H1 (cell line): ENCODE measurements at regions not wholly inside any gene's neighbourhood (a gene's known extent, or its start where the extent isn't known, plus 50 kb on each side); places are given as distances from the start of the nearest gene placed in this dataset.
A peak's percentile ranks its signal among the peaks of the same experiment; 100 is the strongest.

Source experiments
- CTCF ChIA-PET: fragments of 300-600 bp; sonication (Branson Sonifier 250); formaldehyde crosslinking; loops from one replicate; lab custom pipeline; 2021; ENCODE audit not compliant: partially characterized antibody; lab: Charles Lee
- POLR2A ChIA-PET: fragments of 300-600 bp; sonication (Branson Sonifier 250); formaldehyde crosslinking; loops from one replicate; lab custom pipeline; 2021; ENCODE audit warnings: inconsistent platforms; ENCODE audit not compliant: partially characterized antibody; lab: Charles Lee
- DNase-seq, 2 experiments: peaks; one replicate each; pipeline versions ENCODE4 v3.0.0 to v3.0.0-alpha.2; 2010 to 2022; ENCODE audit warnings: low spot score in 2 of 2, low read depth in 1 of 2, mixed read lengths in 1 of 2
- FAIRE-seq: peaks from 2 replicates; lab custom pipeline; 2011; peaks lifted over from hg19 to GRCh38; lab: Jason Lieb, UNC
- H2AFZ ChIP-seq: 2 replicates; pipeline ENCODE4 v1.8.1; 2012; ENCODE audit warnings: low read length, inconsistent platforms
- H2AK5ac ChIP-seq: 2 replicates; pipeline ENCODE4 v1.6.1; 2013; ENCODE audit warnings: low read depth, low read length
- H2BK120ac ChIP-seq: replicated peaks from 2 replicates; pipeline ENCODE3; 2013; ENCODE audit warnings: low read depth, low read length, inconsistent platforms
- H2BK12ac ChIP-seq: 2 replicates; pipeline ENCODE4 v1.6.1; 2013; ENCODE audit warnings: low read depth, low read length
- H2BK15ac ChIP-seq: 2 replicates; pipeline ENCODE4 v1.6.1; 2013; ENCODE audit warnings: low read length
- H2BK20ac ChIP-seq: 2 replicates; pipeline ENCODE4 v1.6.1; 2013; ENCODE audit warnings: low read length
- H2BK5ac ChIP-seq: 2 replicates; pipeline ENCODE4 v1.6.1; 2013; ENCODE audit warnings: low read depth, low read length
- H3K14ac ChIP-seq: 2 replicates; pipeline ENCODE4 v1.6.1; 2013; ENCODE audit warnings: inconsistent platforms; ENCODE audit not compliant: insufficient read length
- H3K18ac ChIP-seq: 2 replicates; pipeline ENCODE4 v1.6.1; 2013; ENCODE audit warnings: low read length; ENCODE audit errors: extremely low read depth
- H3K23ac ChIP-seq: 2 replicates; pipeline ENCODE4 v1.6.1; 2013; ENCODE audit warnings: inconsistent platforms; ENCODE audit not compliant: insufficient read length
- H3K23me2 ChIP-seq: 2 replicates; pipeline ENCODE4 v1.6.1; 2013; ENCODE audit warnings: low read depth, low read length
- H3K27ac ChIP-seq: 2 replicates; pipeline ENCODE4 v1.6.1; 2011; ENCODE audit warnings: low read depth, low read length, inconsistent platforms
- H3K27me3 ChIP-seq, 4 experiments: replicated peaks in 1 of 4; 1 replicate in 1 of 4; 2 replicates in 3 of 4; pipeline versions ENCODE4 v1.6.1 to v1.8.1; 2011 to 2013; ENCODE audit warnings: low read length in 3 of 4, mild to moderate bottlenecking in 3 of 4, inconsistent platforms in 2 of 4, mixed read lengths in 2 of 4, moderate library complexity in 1 of 4; ENCODE audit not compliant: control insufficient read depth in 3 of 4, insufficient read depth in 3 of 4; ENCODE audit errors: extremely low read depth in 1 of 4
- H3K36me3 ChIP-seq, 4 experiments: 2 replicates each; pipeline versions ENCODE4 v1.6.1 to v1.8.1; 2011 to 2013; ENCODE audit warnings: mild to moderate bottlenecking in 4 of 4, low read length in 3 of 4, moderate library complexity in 2 of 4, control low read depth in 1 of 4, inconsistent platforms in 1 of 4; ENCODE audit not compliant: insufficient read depth in 4 of 4, control insufficient read depth in 2 of 4
- H3K4ac ChIP-seq: replicated peaks from 2 replicates; pipeline ENCODE3; 2013; ENCODE audit warnings: low read length, low read depth, mixed read lengths, inconsistent platforms; ENCODE audit not compliant: insufficient read length
- H3K4me1 ChIP-seq, 4 experiments: replicated peaks in 1 of 4; 1 replicate in 1 of 4; 2 replicates in 3 of 4; pipeline versions ENCODE4 v1.6.1 to v1.8.1; 2011 to 2013; ENCODE audit warnings: low read length in 3 of 4, inconsistent platforms in 2 of 4, mixed read lengths in 1 of 4; ENCODE audit not compliant: insufficient read depth in 4 of 4, control insufficient read depth in 3 of 4
- H3K4me2 ChIP-seq, 2 experiments: 2 replicates each; pipeline versions ENCODE4 v1.6.1 to v1.8.1; 2011 to 2013; ENCODE audit warnings: low read depth in 2 of 2, low read length in 2 of 2, control low read depth in 1 of 2, inconsistent platforms in 1 of 2, mild to moderate bottlenecking in 1 of 2; ENCODE audit not compliant: insufficient read depth in 1 of 2
- H3K4me3 ChIP-seq, 4 experiments: fragments of 200-600, 300-600 bp in 1 of 4; sonication (generic), shearing (Covaris generic), sonication (Bioruptor Twin) in 1 of 4; 2 replicates each; pipeline versions ENCODE4 v1.5.1 to v1.8.1; 2011 to 2016; ENCODE audit warnings: low read length in 4 of 4, low read depth in 3 of 4, control low read depth in 2 of 4, inconsistent platforms in 2 of 4, mild to moderate bottlenecking in 2 of 4, mixed read lengths in 1 of 4, moderate library complexity in 1 of 4; ENCODE audit not compliant: insufficient read depth in 2 of 4; ENCODE audit errors: extremely low read depth in 1 of 4
- H3K56ac ChIP-seq: replicated peaks from 2 replicates; pipeline ENCODE3; 2013; ENCODE audit warnings: low read depth, mild to moderate bottlenecking, mixed read lengths, low read length, inconsistent platforms; ENCODE audit not compliant: insufficient read length
- H3K79me1 ChIP-seq: 2 replicates; pipeline ENCODE4 v1.6.1; 2013; ENCODE audit warnings: low read depth, low read length, control low read depth
- H3K79me2 ChIP-seq, 2 experiments: 2 replicates each; pipeline versions ENCODE4 v1.6.1 to v1.8.1; 2012 to 2013; ENCODE audit warnings: low read length in 2 of 2, mild to moderate bottlenecking in 2 of 2, inconsistent platforms in 1 of 2; ENCODE audit not compliant: insufficient read depth in 2 of 2, control insufficient read depth in 1 of 2
- H3K9ac ChIP-seq, 4 experiments: replicated peaks in 1 of 4; 1 replicate in 1 of 4; 2 replicates in 3 of 4; pipeline versions ENCODE4 v1.6.1 to v1.8.1; 2011 to 2013; ENCODE audit warnings: low read depth in 3 of 4, low read length in 3 of 4, control low read depth in 2 of 4, mild to moderate bottlenecking in 2 of 4, moderate library complexity in 2 of 4, inconsistent platforms in 1 of 4; ENCODE audit errors: extremely low read depth in 1 of 4
- H3K9me3 ChIP-seq, 2 experiments: 2 replicates each; pipeline versions ENCODE4 v1.6.1 to v1.8.1; 2012 to 2013; ENCODE audit warnings: mild to moderate bottlenecking in 2 of 2, moderate library complexity in 2 of 2, control low read depth in 1 of 2, inconsistent platforms in 1 of 2, low read depth in 1 of 2, low read length in 1 of 2, mixed read lengths in 1 of 2; ENCODE audit not compliant: insufficient read depth in 2 of 2
- H4K20me1 ChIP-seq, 2 experiments: replicated peaks in 1 of 2; 2 replicates each; pipeline versions ENCODE3 to v1.8.1; 2011 to 2013; ENCODE audit warnings: inconsistent platforms in 2 of 2, low read length in 2 of 2, mild to moderate bottlenecking in 1 of 2; ENCODE audit not compliant: insufficient read depth in 2 of 2, control insufficient read depth in 1 of 2
- H4K5ac ChIP-seq: 2 replicates; pipeline ENCODE4 v1.6.1; 2013; ENCODE audit warnings: low read length, low read depth, mixed read lengths, inconsistent platforms; ENCODE audit not compliant: insufficient read length
- H4K8ac ChIP-seq: 2 replicates; pipeline ENCODE4 v1.8.0; 2013; ENCODE audit warnings: mild to moderate bottlenecking, moderate library complexity, low read length, inconsistent platforms; ENCODE audit not compliant: insufficient read depth; ENCODE audit errors: extremely low read depth
- H4K91ac ChIP-seq: replicated peaks from 2 replicates; pipeline ENCODE3; 2013; ENCODE audit warnings: low read length, mixed read lengths, inconsistent platforms; ENCODE audit not compliant: insufficient read length
- KDM1A ChIP-seq: fragments of 200-600, 300-600 bp; sonication (generic); IDR thresholded peaks from 2 replicates; pipeline ENCODE4 v1.7.1; 2016; ENCODE audit warnings: mild to moderate bottlenecking, low read length, borderline replicate concordance
- NRF1 ChIP-seq: IDR thresholded peaks from 2 replicates; pipeline ENCODE4 v1.6.1; 2011; ENCODE audit warnings: mild to moderate bottlenecking, low read depth, low read length, improper control_type of control experiment
- RAD21 ChIP-seq, 2 experiments: IDR thresholded peaks in 1 of 2; conservative IDR thresholded peaks in 1 of 2; 2 replicates each; pipeline ENCODE4 v1.6.1; 2011; ENCODE audit warnings: low read depth in 2 of 2, low read length in 2 of 2, improper control_type of control experiment in 1 of 2, inconsistent platforms in 1 of 2, mild to moderate bottlenecking in 1 of 2, moderate library complexity in 1 of 2
- RNF2 ChIP-seq: fragments of 200-900, 300-1000 bp; sonication (generic); IDR thresholded peaks from 2 replicates; pipeline ENCODE4 v1.7.1; 2016; ENCODE audit warnings: borderline replicate concordance, low read depth, mild to moderate bottlenecking, antibody characterized with exemption, low read length; ENCODE audit not compliant: poor library complexity, severe bottlenecking; ENCODE audit errors: missing control alignments
- TAF7 ChIP-seq: optimal IDR thresholded peaks from 2 replicates; pipeline ENCODE3; 2011; ENCODE audit warnings: low read depth, mild to moderate bottlenecking, inconsistent platforms, low read length, moderate library complexity, borderline replicate concordance
- WGBS, 2 experiments: shearing (Covaris generic) in 1 of 2; methylation state at CpG; one replicate each; pipeline versions ENCODE4 v1.1.6 to v1.1.7; 2013 to 2015; ENCODE audit warnings: low lambda C conversion rate in 2 of 2, mixed read lengths in 2 of 2, inconsistent platforms in 1 of 2, low coverage in 1 of 2, missing lambda C conversion rate in 1 of 2; ENCODE audit not compliant: insufficient replicate concordance in 2 of 2, insufficient coverage in 1 of 2, insufficient read length in 1 of 2; ENCODE audit errors: extremely low coverage in 1 of 2, missing lambda C conversion rate in 1 of 2; 5-methylcytosine and 5-hydroxymethylcytosine counted together

DNA sequence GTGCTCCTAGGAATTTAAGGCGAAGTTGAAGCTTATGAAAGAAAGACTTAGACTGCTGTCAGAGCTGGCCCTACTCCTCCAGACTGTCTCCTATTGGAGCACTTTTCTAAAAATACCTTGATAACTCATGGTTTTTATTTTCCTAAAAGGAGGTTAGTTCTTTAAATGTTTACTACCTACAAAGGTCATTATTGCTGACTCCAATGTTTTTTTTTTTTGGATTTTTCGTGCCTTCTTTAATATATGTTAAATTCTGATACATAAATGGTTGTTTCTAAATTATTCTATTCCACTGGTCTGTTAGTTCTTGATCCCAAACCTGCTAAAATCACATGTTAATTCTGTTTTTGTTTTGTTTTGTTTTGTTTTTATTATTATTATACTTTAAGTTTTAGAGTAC is 227.6 kb upstream of the FTMT start (continued):
- no peak for TF ChIP-seq KDM1A

DNA sequence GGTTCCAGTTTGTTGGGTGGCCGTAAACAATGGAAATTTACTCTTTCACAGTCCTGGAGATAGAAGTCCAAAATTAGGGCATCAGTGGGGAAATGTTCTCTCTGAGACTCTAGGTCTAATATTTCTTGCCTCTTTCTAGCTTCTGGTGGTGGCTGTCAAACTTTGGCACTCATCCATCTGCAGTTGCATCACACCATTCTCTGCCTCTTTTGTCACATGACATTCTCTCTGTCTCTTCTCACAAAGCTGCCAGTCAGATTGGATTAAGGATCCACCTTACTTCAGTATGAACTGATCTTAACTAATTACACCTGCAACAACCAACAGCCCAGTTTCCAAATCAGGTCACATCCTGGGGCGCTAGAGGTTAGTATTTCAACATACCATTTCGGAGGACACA is 222.9 kb upstream of the FTMT start:
- FAIRE-seq = no peak
- Histone ChIP-seq H2BK120ac (no peak overlapping the region), H3K4me2 (no peak overlapping the region), H2BK5ac (no peak overlapping the region), H3K23ac (no peak overlapping the region), H3K79me1 (no peaks in the 10 kb centered on the region), H3K14ac (no peak overlapping the region), H4K91ac (no peak overlapping the region), H3K18ac (no peak overlapping the region), H2AK5ac (no peak overlapping the region), H3K9me3 (no peaks in the 10 kb centered on the region), H4K5ac (no peak overlapping the region), H4K20me1 (no peaks in the 10 kb centered on the region), H3K4me1 (no peaks in the 10 kb centered on the region), H2AFZ (no peak overlapping the region), H3K4ac (no peak overlapping the region), H2BK12ac (no peak overlapping the region), H2BK20ac (no peak overlapping the region), H4K8ac (no peak overlapping the region), H3K23me2 (no peaks in the 10 kb centered on the region), H3K9ac (peak overlapping the region in 1 of 4 experiments; percentile 34; a peak in 1 of 7 replicates), H3K4me3 (no peak overlapping the region), H3K36me3 (no peaks in the 10 kb centered on the region), H3K27ac (no peak overlapping the region), H3K27me3 (no peaks in the 10 kb centered on the region), H3K79me2 (no peaks in the 10 kb centered on the region), H2BK15ac (no peak overlapping the region), H3K56ac (no peak overlapping the region)
- ChIA-PET POLR2A (no interaction called here), CTCF (no interaction called here)
- WGBS, 2 experiments = 93% methylated on average over 3 of the region's 3 CpGs; no CpG with 5 or more reads in 1 of the 2 experiments
- no peak for DNase-seq
- TF ChIP-seq NRF1 = no peak
- no peak for TF ChIP-seq RAD21 (IDR thresholded peaks at IDR 0.05 in 1 of 2, conservative IDR thresholded peaks at IDR 0.05 in 1 of 2; ENCODE audit: low read depth in 2 of 2, low read length in 2 of 2)
- no peak for TF ChIP-seq TAF7
- TF ChIP-seq RNF2 = no peak
